PC-3 (cell line): ENCODE measurements at regions not wholly inside any gene's neighbourhood (a gene's known extent, or its start where the extent isn't known, plus 50 kb on each side); places are given as distances from the start of the nearest gene placed in this dataset.

Experiments
- ATAC-seq: fragments of 200-7000 bp; cut with Tn5 transposase; 2 replicates; pipeline ENCODE4 v1.9.1; 2020; ENCODE audit warnings: mild to moderate bottlenecking, moderate library complexity
- BruUV-seq: library from RNA; stranded (reverse); fragments of 400-500 nt; replicated peaks from 2 replicates; lab custom pipeline; 2021; lab: Mats Ljungman, UMichigan
- CTCF ChIA-PET: fragments of 300-600 bp; sonication (Branson Sonifier 250); formaldehyde crosslinking; loops from one replicate; lab custom pipeline; 2022; ENCODE audit warnings: antibody characterized with exemption; lab: Charles Lee
- POLR2A ChIA-PET: fragments of 300-600 bp; sonication (Branson Sonifier 250); formaldehyde crosslinking; loops from one replicate; lab custom pipeline; 2022; ENCODE audit warnings: antibody characterized with exemption; ENCODE audit not compliant: unreplicated experiment; lab: Charles Lee
- DNase-seq: peaks from one replicate; pipeline ENCODE4 v3.0.0-alpha.2; 2015
- H2AFZ ChIP-seq: fragments of 300-600 bp; sonication (generic); 2 replicates; pipeline ENCODE4 v1.6.0; 2016; ENCODE audit warnings: antibody characterized with exemption, low read length
- H3F3A ChIP-seq: fragments of 300-600 bp; sonication (generic); one replicate; pipeline ENCODE4 v1.6.0; 2017; ENCODE audit warnings: antibody characterized with exemption, low read length, control low read depth, mild to moderate bottlenecking; ENCODE audit not compliant: unreplicated experiment
- H3K27ac ChIP-seq: fragments of 300-600 bp; sonication (generic); 2 replicates; pipeline ENCODE4 v1.5.1; 2016; ENCODE audit warnings: mild to moderate bottlenecking, low read length
- H3K27me3 ChIP-seq: fragments of 300-600 bp; sonication (generic); 2 replicates; pipeline ENCODE4 v1.6.1; 2016; ENCODE audit warnings: low read length, mixed read lengths
- H3K36me3 ChIP-seq: fragments of 300-600 bp; sonication (generic); 2 replicates; pipeline ENCODE4 v1.6.1; 2016; ENCODE audit warnings: low read depth, mixed run types, low read length, mixed read lengths
- H3K4me1 ChIP-seq: fragments of 300-600 bp; sonication (generic); 2 replicates; pipeline ENCODE4 v1.5.1; 2016; ENCODE audit warnings: low read length; ENCODE audit not compliant: insufficient read depth
- H3K4me2 ChIP-seq: fragments of 300-600 bp; sonication (generic); 2 replicates; pipeline ENCODE4 v1.6.0; 2016; ENCODE audit warnings: low read length
- H3K4me3 ChIP-seq: fragments of 300-600 bp; sonication (generic); 2 replicates; pipeline ENCODE4 v1.5.1; 2016; ENCODE audit warnings: mild to moderate bottlenecking, low read length, mixed read lengths
- H3K79me2 ChIP-seq: fragments of 300-600 bp; sonication (generic); 2 replicates; pipeline ENCODE4 v1.6.1; 2017; ENCODE audit warnings: low read length, mixed read lengths
- H3K9ac ChIP-seq: fragments of 300-600 bp; sonication (generic); 2 replicates; pipeline ENCODE4 v1.6.0; 2016; ENCODE audit warnings: mild to moderate bottlenecking, low read length
- H3K9me2 ChIP-seq: fragments of 300-600 bp; sonication (generic); replicated peaks from 2 replicates; pipeline ENCODE4 v1.6.1; 2016; ENCODE audit warnings: mixed run types, low read length, mixed read lengths
- H3K9me3 ChIP-seq: fragments of 300-600 bp; sonication (generic); 2 replicates; pipeline ENCODE4 v1.6.1; 2016; ENCODE audit warnings: low read length, mixed read lengths
- H4K20me1 ChIP-seq: fragments of 300-600 bp; sonication (generic); 2 replicates; pipeline ENCODE4 v1.6.1; 2016; ENCODE audit warnings: low read length, mixed read lengths
- CTCF ChIP-seq: fragments of 300-600 bp; sonication (generic); conservative IDR thresholded peaks from 2 replicates; pipeline ENCODE4 v1.5.1; 2017; ENCODE audit warnings: antibody characterized with exemption, low read depth, mild to moderate bottlenecking, low read length
- EZH2 ChIP-seq: fragments of 300-600 bp; sonication (generic); IDR thresholded peaks from one replicate; pipeline ENCODE4 v1.6.1; 2017; ENCODE audit warnings: antibody characterized with exemption, mild to moderate bottlenecking, low read length; ENCODE audit not compliant: unreplicated experiment
- EZH2phosphoT487 ChIP-seq: fragments of 300-600 bp; sonication (generic); IDR thresholded peaks from 2 replicates; pipeline ENCODE4 v1.6.1; 2018; ENCODE audit warnings: mild to moderate bottlenecking, antibody characterized with exemption, low read length, borderline replicate concordance
- intact Hi-C: fragments of 100-400 bp; cut with micrococcal nuclease; formaldehyde crosslinking; loops from 2 replicates; pipeline ENCODE4 v1.9.0; 2023

GRCh38 chr4:11053601-11054220 lies 369.1 kb upstream of the CLNK start:
- Histone ChIP-seq H2AFZ (no peak overlapping the region), H3K4me2 (no peak overlapping the region), H3K9me2 (no peaks in the 10 kb centered on the region), H3K79me2 (no peaks in the 10 kb centered on the region), H3F3A (no peaks in the 10 kb centered on the region), H3K27me3 (no peaks in the 10 kb centered on the region), H3K9me3 (no peaks in the 10 kb centered on the region), H3K36me3 (no peaks in the 10 kb centered on the region), H4K20me1 (no peaks in the 10 kb centered on the region), H3K4me3 (no peak overlapping the region), H3K4me1 (no peaks in the 10 kb centered on the region), H3K27ac (no peak overlapping the region), H3K9ac (no peak overlapping the region)
- ATAC-seq, result no peak
- no TSS peak for BruUV-seq
- TF ChIP-seq CTCF (no peak), EZH2phosphoT487 (no peak), EZH2 (no peak)
- POLR2A ChIA-PET, result no interaction called here
- intact Hi-C loops, result no loop called here
- DNase-seq, result no peak
- CTCF ChIA-PET, result no interaction called here

- ATAC-seq (no peak), DNase-seq (no peak)
- BruUV-seq, result no TSS peak
- Histone ChIP-seq H2AFZ (no peak overlapping the region), H3K27ac (no peak overlapping the region), H4K20me1 (no peaks in the 10 kb centered on the region), H3K4me1 (no peaks in the 10 kb centered on the region), H3K36me3 (no peaks in the 10 kb centered on the region), H3K79me2 (no peaks in the 10 kb centered on the region), H3K9ac (no peak overlapping the region), H3K4me2 (no peak overlapping the region), H3K27me3 (no peaks in the 10 kb centered on the region), H3K9me2 (no peaks in the 10 kb centered on the region), H3K4me3 (no peak overlapping the region), H3K9me3 (no peaks in the 10 kb centered on the region), H3F3A (no peaks in the 10 kb centered on the region)
- TF ChIP-seq CTCF (no peak), EZH2 (no peak), EZH2phosphoT487 (no peak)
- intact Hi-C loops, result no loop called here
- CTCF ChIA-PET, result no interaction called here
- POLR2A ChIA-PET, result no interaction called here
Observed at GRCh38 chr4:11051181-11051580, 366.6 kb upstream of the CLNK start.

GRCh38 chr4:11050766-11051165 lies 366.2 kb upstream of the CLNK start:
- no peaks in the 10 kb centered on the region for H3K4me1 ChIP-seq
- H3K9ac ChIP-seq, result no peak overlapping the region
- no peak overlapping the region for H3K4me3 ChIP-seq
- no peaks in the 10 kb centered on the region for H3K36me3 ChIP-seq
- POLR2A ChIA-PET, result no interaction called here
- no peaks in the 10 kb centered on the region for H3K27me3 ChIP-seq
- no peaks in the 10 kb centered on the region for H3K9me2 ChIP-seq
- H4K20me1 ChIP-seq, result no peaks in the 10 kb centered on the region
- CTCF ChIA-PET, result no interaction called here
- H2AFZ ChIP-seq, result no peak overlapping the region
- BruUV-seq, result no TSS peak
- DNase-seq, result no peak
- no peak overlapping the region for H3K4me2 ChIP-seq
- no peaks in the 10 kb centered on the region for H3K9me3 ChIP-seq
- H3K79me2 ChIP-seq, result no peaks in the 10 kb centered on the region
- intact Hi-C loops, result no loop called here
- H3F3A ChIP-seq, result no peaks in the 10 kb centered on the region
- no peak for ATAC-seq
- TF ChIP-seq EZH2phosphoT487, result no peak
- no peak for TF ChIP-seq CTCF
- no peak for TF ChIP-seq EZH2
- H3K27ac ChIP-seq, result no peak overlapping the region
